Endothelial cell of umbilical vein (primary cell): ENCODE measurements at regions not wholly inside any gene's neighbourhood (a gene's known extent, or its start where the extent isn't known, plus 50 kb on each side); places are given as distances from the start of the nearest gene placed in this dataset.

ENCODE experiments used
- BruUV-seq: library from RNA; stranded (reverse); fragments of 400-500 nt; replicated peaks from 2 replicates; lab custom pipeline; 2021; lab: Mats Ljungman, UMichigan
- CTCF ChIA-PET: fragments of 300-600, 350-600 bp; sonication (Branson Sonifier 250); formaldehyde crosslinking; loops from one replicate; lab custom pipeline; 2021; ENCODE audit warnings: antibody characterized with exemption, inconsistent platforms; lab: Charles Lee
- POLR2A ChIA-PET: fragments of 300-600, 350-600 bp; sonication (Branson Sonifier 250); formaldehyde crosslinking; loops from one replicate; lab custom pipeline; 2021; ENCODE audit warnings: antibody characterized with exemption, inconsistent platforms; lab: Charles Lee
- DNase-seq: peaks from one replicate; pipeline ENCODE4 v3.0.0-alpha.2; 2011; ENCODE audit warnings: low read depth, low spot score
- FAIRE-seq: peaks from 2 replicates; lab custom pipeline; 2011; peaks lifted over from hg19 to GRCh38; lab: Jason Lieb, UNC
- H2AFZ ChIP-seq: 2 replicates; pipeline ENCODE4 v1.6.0; 2012; ENCODE audit warnings: low read depth, low read length, control low read depth, inconsistent platforms
- H3K27ac ChIP-seq: 2 replicates; pipeline ENCODE4 v1.5.1; 2011; ENCODE audit warnings: low read depth, mild to moderate bottlenecking, control low read depth, low read length, moderate library complexity; ENCODE audit not compliant: insufficient read depth
- H3K27me3 ChIP-seq, 2 experiments: 2 replicates each; pipeline versions ENCODE4 v1.6.0 to v1.6.1; 2011; ENCODE audit warnings: low read length in 2 of 2, mixed read lengths in 1 of 2; ENCODE audit not compliant: control insufficient read depth in 2 of 2, insufficient read depth in 2 of 2
- H3K36me3 ChIP-seq, 2 experiments: 2 replicates in 1 of 2; 3 replicates in 1 of 2; pipeline ENCODE4 v1.5.1; 2011; ENCODE audit warnings: low read length in 2 of 2, mild to moderate bottlenecking in 1 of 2, moderate library complexity in 1 of 2; ENCODE audit not compliant: control insufficient read depth in 2 of 2, insufficient read depth in 2 of 2; ENCODE audit errors: extremely low read depth in 1 of 2
- H3K4me1 ChIP-seq: 3 replicates; pipeline ENCODE4 v1.5.1; 2011; ENCODE audit warnings: mild to moderate bottlenecking, low read length; ENCODE audit not compliant: control insufficient read depth, insufficient read depth; ENCODE audit errors: extremely low read depth
- H3K4me2 ChIP-seq: 2 replicates; pipeline ENCODE4 v1.6.1; 2011; ENCODE audit warnings: low read length, control low read depth, mixed read lengths; ENCODE audit not compliant: insufficient read depth
- H3K4me3 ChIP-seq, 3 experiments: fragments of 200-600 bp in 1 of 3; sonication (generic), shearing (Covaris generic) in 1 of 3; replicated peaks in 1 of 3; 2 replicates each; pipeline ENCODE4 v1.5.1; 2011 to 2016; ENCODE audit warnings: control low read depth in 3 of 3, low read length in 3 of 3, mild to moderate bottlenecking in 2 of 3, inconsistent platforms in 1 of 3, low read depth in 1 of 3, moderate library complexity in 1 of 3; ENCODE audit not compliant: insufficient read depth in 1 of 3
- H3K79me2 ChIP-seq: 2 replicates; pipeline ENCODE4 v1.6.0; 2012; ENCODE audit warnings: low read length, inconsistent platforms; ENCODE audit not compliant: control insufficient read depth, insufficient read depth
- H3K9ac ChIP-seq: replicated peaks from 2 replicates; pipeline ENCODE3; 2011; ENCODE audit warnings: low read length, control low read depth; ENCODE audit not compliant: insufficient read depth; ENCODE audit errors: extremely low read depth
- H3K9me1 ChIP-seq: replicated peaks from 3 replicates; pipeline ENCODE4 v1.6.0; 2011; ENCODE audit warnings: mild to moderate bottlenecking, low read length; ENCODE audit not compliant: control insufficient read depth, insufficient read depth; ENCODE audit errors: extremely low read depth
- H3K9me3 ChIP-seq: replicated peaks from 2 replicates; pipeline ENCODE4 v1.5.1; 2012; ENCODE audit warnings: low read length, inconsistent platforms; ENCODE audit not compliant: control insufficient read depth, insufficient read depth
- H4K20me1 ChIP-seq: replicated peaks from 2 replicates; pipeline ENCODE3; 2011; ENCODE audit warnings: mild to moderate bottlenecking, low read length; ENCODE audit not compliant: control insufficient read depth, insufficient read depth; ENCODE audit errors: extremely low read depth
- EZH2 ChIP-seq: IDR thresholded peaks from 2 replicates; pipeline ENCODE4 v1.6.1; 2012; ENCODE audit warnings: borderline replicate concordance, low read depth, mild to moderate bottlenecking, moderate library complexity, low read length, inconsistent platforms; ENCODE audit not compliant: severe bottlenecking
- FOS ChIP-seq: IDR thresholded peaks from 2 replicates; pipeline ENCODE4 v1.6.1; 2011; ENCODE audit warnings: mild to moderate bottlenecking, low read length, moderate library complexity, borderline replicate concordance; ENCODE audit not compliant: insufficient read depth
- GATA2 ChIP-seq: IDR thresholded peaks from 2 replicates; pipeline ENCODE4 v1.7.0; 2011; ENCODE audit warnings: low read depth, mild to moderate bottlenecking, moderate library complexity, mixed read lengths, low read length; ENCODE audit not compliant: insufficient read length, insufficient read depth
- JUN ChIP-seq: IDR thresholded peaks from 2 replicates; pipeline ENCODE4 v1.6.1; 2011; ENCODE audit warnings: borderline replicate concordance, low read depth; ENCODE audit not compliant: insufficient read length, insufficient read depth
- MYC ChIP-seq: IDR thresholded peaks from one replicate; pipeline ENCODE4 v1.6.1; 2011; ENCODE audit warnings: mild to moderate bottlenecking, low read depth, low read length
- POLR2A ChIP-seq: IDR thresholded peaks from 2 replicates; pipeline ENCODE4 v1.6.1; 2012; ENCODE audit warnings: low read depth, mild to moderate bottlenecking, control low read depth, low read length
- POLR2AphosphoS5 ChIP-seq: IDR thresholded peaks from 2 replicates; pipeline ENCODE4 v1.6.1; 2012; ENCODE audit warnings: low read depth, mild to moderate bottlenecking, control low read depth, low read length, moderate library complexity; ENCODE audit not compliant: insufficient read depth
- dilution Hi-C: fragments of 300-500 bp; cut with MboI; formaldehyde crosslinking; loops from one replicate; pipeline ENCODE4 v1.15.0; 2019; ENCODE audit warnings: low sequenced_read_pairs; ENCODE audit not compliant: extremely low pct_ligation_motif_present
- intact Hi-C: fragments of 100-400 bp; cut with micrococcal nuclease; formaldehyde crosslinking; loops from one replicate; pipeline ENCODE4 v1.10.0; 2022
- TF ChIP-seq, protein P1 (sequence below), 2 donors: IDR thresholded peaks; 1 replicate in 1 of 2; 2 replicates in 1 of 2; pipeline ENCODE4 v1.5.1; 2011; ENCODE audit warnings: low read length in 2 of 2, mild to moderate bottlenecking in 2 of 2, moderate library complexity in 2 of 2, control low read depth in 1 of 2, inconsistent platforms in 1 of 2, low read depth in 1 of 2; ENCODE audit not compliant: insufficient read depth in 1 of 2; ENCODE audit errors: extremely low read depth in 1 of 2
- TF ChIP-seq, protein P2 (sequence below): IDR thresholded peaks from 2 replicates; pipeline ENCODE4 v1.6.1; 2011; ENCODE audit not compliant: insufficient read depth, insufficient read length

DNA sequence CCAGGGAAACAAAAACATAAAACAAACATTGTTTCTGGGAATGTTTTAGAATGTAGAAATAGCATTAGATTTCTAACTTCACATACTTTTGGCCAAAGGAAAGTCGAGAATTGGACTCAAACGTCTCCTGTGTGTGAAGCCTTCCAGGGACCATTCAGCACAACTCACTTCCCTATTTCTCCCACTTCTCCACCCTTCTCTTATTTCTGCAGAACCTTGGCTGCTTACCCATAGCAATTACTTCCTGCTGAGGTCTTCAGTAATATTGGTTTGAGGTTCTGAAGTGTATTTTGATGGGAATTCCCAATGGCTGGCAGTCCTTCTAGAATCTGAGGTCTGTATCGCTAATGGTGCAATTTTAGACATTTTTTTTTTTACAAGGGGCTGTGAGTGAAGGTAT lies 158.3 kb upstream of the SNX19 start:
- dilution Hi-C loops (loop anchor here (25.0 kb wide), 1 partner anchor 588 kb away; no protein-coding TSS in a partner anchor), intact Hi-C loops (no loop called here)

More for the DNA sequence above, 158.3 kb upstream of the SNX19 start:
- no peak overlapping the region for H2AFZ ChIP-seq
- DNase-seq (no peak), FAIRE-seq (no peak)
- ChIA-PET CTCF (no interaction called here), POLR2A (no interaction called here)
- H3K9me1 ChIP-seq: no peaks in the 10 kb centered on the region
- BruUV-seq: no TSS peak
- no peaks in the 10 kb centered on the region for H3K9me3 ChIP-seq
- H3K79me2 ChIP-seq: no peaks in the 10 kb centered on the region
- H3K4me3 ChIP-seq: no peak overlapping the region
- H3K4me1 ChIP-seq: no peaks in the 10 kb centered on the region
- no peaks in the 10 kb centered on the region for H3K36me3 ChIP-seq
- H3K4me2 ChIP-seq: no peak overlapping the region
- TF ChIP-seq, protein P1, sequence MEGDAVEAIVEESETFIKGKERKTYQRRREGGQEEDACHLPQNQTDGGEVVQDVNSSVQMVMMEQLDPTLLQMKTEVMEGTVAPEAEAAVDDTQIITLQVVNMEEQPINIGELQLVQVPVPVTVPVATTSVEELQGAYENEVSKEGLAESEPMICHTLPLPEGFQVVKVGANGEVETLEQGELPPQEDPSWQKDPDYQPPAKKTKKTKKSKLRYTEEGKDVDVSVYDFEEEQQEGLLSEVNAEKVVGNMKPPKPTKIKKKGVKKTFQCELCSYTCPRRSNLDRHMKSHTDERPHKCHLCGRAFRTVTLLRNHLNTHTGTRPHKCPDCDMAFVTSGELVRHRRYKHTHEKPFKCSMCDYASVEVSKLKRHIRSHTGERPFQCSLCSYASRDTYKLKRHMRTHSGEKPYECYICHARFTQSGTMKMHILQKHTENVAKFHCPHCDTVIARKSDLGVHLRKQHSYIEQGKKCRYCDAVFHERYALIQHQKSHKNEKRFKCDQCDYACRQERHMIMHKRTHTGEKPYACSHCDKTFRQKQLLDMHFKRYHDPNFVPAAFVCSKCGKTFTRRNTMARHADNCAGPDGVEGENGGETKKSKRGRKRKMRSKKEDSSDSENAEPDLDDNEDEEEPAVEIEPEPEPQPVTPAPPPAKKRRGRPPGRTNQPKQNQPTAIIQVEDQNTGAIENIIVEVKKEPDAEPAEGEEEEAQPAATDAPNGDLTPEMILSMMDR (IDR thresholded peaks at IDR 0.05; ENCODE audit: extremely low read depth in 1 of 2, insufficient read depth in 1 of 2, low read depth in 1 of 2, low read length in 2 of 2): no peak
- TF ChIP-seq FOS (no peak), POLR2A (no peak), MYC (no peak), JUN (no peak), POLR2AphosphoS5 (no peak), GATA2 (no peak), EZH2 (no peak)
- TF ChIP-seq, protein P2, sequence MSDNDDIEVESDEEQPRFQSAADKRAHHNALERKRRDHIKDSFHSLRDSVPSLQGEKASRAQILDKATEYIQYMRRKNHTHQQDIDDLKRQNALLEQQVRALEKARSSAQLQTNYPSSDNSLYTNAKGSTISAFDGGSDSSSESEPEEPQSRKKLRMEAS: no peak
- H3K27ac ChIP-seq: no peak overlapping the region
- no peaks in the 10 kb centered on the region for H3K27me3 ChIP-seq
- H4K20me1 ChIP-seq: no peaks in the 10 kb centered on the region
- no peak overlapping the region for H3K9ac ChIP-seq
